GM23338 (cell line): ENCODE measurements at regions not wholly inside any gene's neighbourhood (a gene's known extent, or its start where the extent isn't known, plus 50 kb on each side); places are given as distances from the start of the nearest gene placed in this dataset.
"Not testable (repeated sequence)": the region's sequence is repeated elsewhere in the genome, so short reads cannot be mapped to it uniquely, and the experiment has no call there.

Experiments used
- ATAC-seq: fragments of 200-7000 bp; cut with Tn5 transposase; 3 replicates; pipeline ENCODE4 v1.9.1; 2020
- DNase-seq: peaks from one replicate; pipeline ENCODE4 v3.0.0-alpha.2; 2015; ENCODE audit warnings: low spot score
- H2AFZ ChIP-seq: fragments of 200-600 bp; sonication (generic); 2 replicates; pipeline ENCODE4 v1.8.0; 2016; ENCODE audit warnings: antibody characterized with exemption, mild to moderate bottlenecking, moderate library complexity
- H3F3A ChIP-seq: fragments of 200-600 bp; sonication (generic); replicated peaks from 2 replicates; pipeline ENCODE4 v1.8.0; 2017; ENCODE audit warnings: antibody characterized with exemption, mixed run types, low read depth
- H3K27ac ChIP-seq: fragments of 200-600 bp; sonication (generic); 2 replicates; pipeline ENCODE4 v1.6.1; 2016; ENCODE audit warnings: low read depth
- H3K27me3 ChIP-seq: fragments of 200-600 bp; sonication (generic); 2 replicates; pipeline ENCODE4 v1.8.0; 2016; ENCODE audit warnings: mild to moderate bottlenecking, mixed run types, moderate library complexity; ENCODE audit not compliant: insufficient read depth
- H3K36me3 ChIP-seq: fragments of 200-600 bp; sonication (generic); 2 replicates; pipeline ENCODE4 v1.8.0; 2016; ENCODE audit warnings: mild to moderate bottlenecking; ENCODE audit not compliant: insufficient read depth
- H3K4me1 ChIP-seq: fragments of 200-600 bp; sonication (generic); 2 replicates; pipeline ENCODE4 v1.8.0; 2016; ENCODE audit warnings: mild to moderate bottlenecking, moderate library complexity; ENCODE audit not compliant: insufficient read depth
- H3K4me2 ChIP-seq: fragments of 200-600 bp; sonication (generic); 2 replicates; pipeline ENCODE4 v1.7.1; 2017; ENCODE audit warnings: mixed run types
- H3K4me3 ChIP-seq: fragments of 200-600 bp; sonication (generic); 2 replicates; pipeline ENCODE4 v1.6.1; 2016; ENCODE audit warnings: mixed run types
- H3K79me2 ChIP-seq: fragments of 200-600 bp; sonication (generic); replicated peaks from 2 replicates; pipeline ENCODE4 v1.8.0; 2017; ENCODE audit warnings: mild to moderate bottlenecking; ENCODE audit not compliant: insufficient read depth
- H3K9me2 ChIP-seq: fragments of 200-600 bp; sonication (generic); 2 replicates; pipeline ENCODE4 v1.8.0; 2017; ENCODE audit not compliant: insufficient read depth
- H4K20me1 ChIP-seq: fragments of 200-600 bp; sonication (generic); replicated peaks from 2 replicates; pipeline ENCODE4 v1.8.0; 2017; ENCODE audit warnings: mild to moderate bottlenecking; ENCODE audit not compliant: insufficient read depth
- H3K27ac Mint-ChIP-seq: 2 replicates; pipeline ENCODE4 v1.8.0; 2020; ENCODE audit warnings: inconsistent platforms, mild to moderate bottlenecking, moderate library complexity, mixed read lengths
- H3K27me3 Mint-ChIP-seq: 3 replicates; pipeline ENCODE4 v1.8.0; 2022; ENCODE audit warnings: low read depth, mild to moderate bottlenecking, moderate library complexity, mixed read lengths, inconsistent platforms; ENCODE audit not compliant: insufficient read depth, poor library complexity
- H3K36me3 Mint-ChIP-seq: 3 replicates; pipeline ENCODE4 v1.8.0; 2021; ENCODE audit warnings: low read depth, mild to moderate bottlenecking, inconsistent platforms, moderate library complexity, mixed read lengths
- H3K4me1 Mint-ChIP-seq: 3 replicates; pipeline ENCODE4 v1.8.0; 2020; ENCODE audit warnings: mild to moderate bottlenecking, inconsistent platforms, mixed read lengths
- H3K4me3 Mint-ChIP-seq: 3 replicates; pipeline ENCODE4 v1.8.0; 2021; ENCODE audit warnings: moderate library complexity, mild to moderate bottlenecking, inconsistent platforms, mixed read lengths
- H3K9me3 Mint-ChIP-seq: 3 replicates; pipeline ENCODE4 v1.8.0; 2020; ENCODE audit warnings: moderate library complexity, mild to moderate bottlenecking, inconsistent platforms, mixed read lengths
- CREB1 ChIP-seq: fragments of 250-450 bp; sonication (Bioruptor Pico); IDR thresholded peaks from 2 replicates; pipeline ENCODE4 v1.5.0; 2020; ENCODE audit warnings: low read depth, mild to moderate bottlenecking, moderate library complexity
- CTCF ChIP-seq, 2 experiments: fragments of 200-600 bp in 1 of 2; sonication (generic) in 1 of 2; conservative IDR thresholded peaks; 2 replicates each; pipeline versions ENCODE4 v1.5.1 to v1.6.1; 2016 to 2017; ENCODE audit warnings: antibody characterized with exemption in 2 of 2, low read depth in 2 of 2, mild to moderate bottlenecking in 2 of 2, moderate library complexity in 1 of 2
- EZH2 ChIP-seq: fragments of 200-600 bp; sonication (generic); IDR thresholded peaks from one replicate; pipeline ENCODE4 v1.8.0; 2017; ENCODE audit warnings: antibody characterized with exemption, mild to moderate bottlenecking, low read depth; ENCODE audit not compliant: unreplicated experiment
- EZH2phosphoT487 ChIP-seq: fragments of 200-600 bp; sonication (generic); IDR thresholded peaks from one replicate; pipeline ENCODE4 v1.8.1; 2018; ENCODE audit warnings: antibody characterized with exemption; ENCODE audit not compliant: unreplicated experiment
- JUNB ChIP-seq: IDR thresholded peaks from one replicate; pipeline ENCODE4 v1.6.1; 2016; ENCODE audit warnings: antibody characterized with exemption; ENCODE audit not compliant: unreplicated experiment
- NANOG ChIP-seq: IDR thresholded peaks from 2 replicates; pipeline ENCODE4 v1.6.1; 2016; ENCODE audit warnings: antibody characterized with exemption, borderline replicate concordance
- POLR2AphosphoS5 ChIP-seq: IDR thresholded peaks from 2 replicates; pipeline ENCODE4 v1.6.1; 2016; ENCODE audit warnings: antibody characterized with exemption, low read depth
- REST ChIP-seq: IDR thresholded peaks from one replicate; pipeline ENCODE4 v1.6.1; 2018; ENCODE audit warnings: antibody characterized with exemption; ENCODE audit not compliant: unreplicated experiment
- STAT1 ChIP-seq: IDR thresholded peaks from one replicate; pipeline ENCODE4 v1.6.1; 2016; ENCODE audit warnings: antibody characterized with exemption; ENCODE audit not compliant: unreplicated experiment

- not testable (repeated sequence) for H3K36me3 Mint-ChIP-seq, H3K27me3 ChIP-seq, H4K20me1 ChIP-seq, ATAC-seq, H3K4me3 Mint-ChIP-seq, H3K27ac Mint-ChIP-seq, H2AFZ ChIP-seq, H3K4me2 ChIP-seq, H3K4me3 ChIP-seq, H3K9me2 ChIP-seq, H3K4me1 Mint-ChIP-seq, H3F3A ChIP-seq, H3K79me2 ChIP-seq, DNase-seq, H3K27ac ChIP-seq, H3K9me3 Mint-ChIP-seq, H3K36me3 ChIP-seq, H3K27me3 Mint-ChIP-seq, H3K4me1 ChIP-seq
Observed at GRCh38 chr1:228681076-228681565, 54.2 kb upstream of the RHOU start.

GRCh38 chr1:228683428-228683827 lies 51.9 kb upstream of the RHOU start:
- no peak for TF ChIP-seq CREB1 (CRISPR knock-in tag)
- no peak for TF ChIP-seq EZH2
- no peak for TF ChIP-seq JUNB
- TF ChIP-seq REST: no peak
- no peak for TF ChIP-seq CTCF (conservative IDR thresholded peaks at IDR 0.05; ENCODE audit: low read depth in 2 of 2)
- TF ChIP-seq EZH2phosphoT487: no peak
- TF ChIP-seq STAT1: no peak
- TF ChIP-seq POLR2AphosphoS5: no peak
- TF ChIP-seq NANOG: no peak
- H3K4me1 Mint-ChIP-seq: no peaks in the 10 kb centered on the region; the same call in 2 of the 3 replicates
- no peak for DNase-seq
- H3F3A ChIP-seq: no peaks in the 10 kb centered on the region
- no peaks in the 10 kb centered on the region for H3K36me3 ChIP-seq
- H2AFZ ChIP-seq: no peak overlapping the region
- H3K27me3 ChIP-seq: no peaks in the 10 kb centered on the region
- peaks cover 5% of the 10 kb centered on the region for H3K27me3 Mint-ChIP-seq
- 0 out of 2 replicates have a peak, but pooled peaks cover 7% of the 10 kb centered on the region for H3K9me2 ChIP-seq
- H3K27ac ChIP-seq: no peak overlapping the region
- no peaks in the 10 kb centered on the region for H3K9me3 Mint-ChIP-seq
- H3K4me3 Mint-ChIP-seq: no peak overlapping the region
- no peak for ATAC-seq
- H3K27ac Mint-ChIP-seq: no peak overlapping the region
- no peaks in the 10 kb centered on the region for H3K4me1 ChIP-seq
- H3K79me2 ChIP-seq: no peaks in the 10 kb centered on the region
- H3K36me3 Mint-ChIP-seq: no peaks in the 10 kb centered on the region
- H4K20me1 ChIP-seq: no peaks in the 10 kb centered on the region
- no peak overlapping the region for H3K4me3 ChIP-seq
- no peak overlapping the region for H3K4me2 ChIP-seq
